CD14-positive monocyte (primary cell): ENCODE measurements at regions not wholly inside any gene's neighbourhood (a gene's known extent, or its start where the extent isn't known, plus 50 kb on each side); places are given as distances from the start of the nearest gene placed in this dataset.

Source experiments
- DNase-seq, 3 donors: peaks; one replicate each; pipeline ENCODE4 v3.0.0-alpha.2; 2011 to 2022
- H2AFZ ChIP-seq: 2 replicates; pipeline ENCODE4 v1.6.0; 2012; ENCODE audit warnings: mild to moderate bottlenecking, low read depth, low read length, inconsistent platforms; ENCODE audit not compliant: insufficient read depth, poor library complexity, severe bottlenecking
- H3K27ac ChIP-seq, 2 donors: 1 replicate in 1 of 2; 2 replicates in 1 of 2; pipeline ENCODE4 v1.5.1; 2012 to 2013; ENCODE audit warnings: low read length in 2 of 2, control low read depth in 1 of 2, inconsistent platforms in 1 of 2, low read depth in 1 of 2, mild to moderate bottlenecking in 1 of 2
- H3K27me3 ChIP-seq, 2 donors: one replicate each; pipeline versions ENCODE4 v1.6.0 to v1.6.1; 2011 to 2013; ENCODE audit warnings: low read length in 2 of 2; ENCODE audit not compliant: control insufficient read depth in 2 of 2, insufficient read depth in 2 of 2
- H3K36me3 ChIP-seq, 2 donors: replicated peaks in 1 of 2; 1 replicate in 1 of 2; 2 replicates in 1 of 2; pipeline versions ENCODE4 v1.5.1 to v1.6.1; 2012 to 2013; ENCODE audit warnings: low read length in 2 of 2, control low read depth in 1 of 2, inconsistent platforms in 1 of 2, mild to moderate bottlenecking in 1 of 2; ENCODE audit not compliant: insufficient read depth in 2 of 2, control insufficient read depth in 1 of 2
- H3K4me1 ChIP-seq, 2 donors: 1 replicate in 1 of 2; 2 replicates in 1 of 2; pipeline versions ENCODE4 v1.5.1 to v1.6.1; 2012 to 2013; ENCODE audit warnings: low read length in 2 of 2, control low read depth in 1 of 2, inconsistent platforms in 1 of 2, mild to moderate bottlenecking in 1 of 2, moderate library complexity in 1 of 2; ENCODE audit not compliant: insufficient read depth in 2 of 2, control insufficient read depth in 1 of 2
- H3K4me2 ChIP-seq: replicated peaks from 2 replicates; pipeline ENCODE3; 2012; ENCODE audit warnings: low read length, moderate library complexity, mild to moderate bottlenecking; ENCODE audit not compliant: poor library complexity, severe bottlenecking; ENCODE audit errors: extremely low read depth
- H3K4me3 ChIP-seq, 3 experiments: fragments of 200-600 bp in 1 of 3; sonication (generic) in 1 of 3; replicated peaks in 1 of 3; 1 replicate in 2 of 3; 2 replicates in 1 of 3; pipeline ENCODE4 v1.5.1; 2011 to 2013; ENCODE audit warnings: low read length in 3 of 3, mild to moderate bottlenecking in 3 of 3, control low read depth in 2 of 3, low read depth in 2 of 3, inconsistent platforms in 1 of 3, moderate library complexity in 1 of 3
- H3K79me2 ChIP-seq: 2 replicates; pipeline ENCODE4 v1.6.0; 2012; ENCODE audit warnings: mild to moderate bottlenecking, control low read depth, inconsistent platforms, low read length, moderate library complexity; ENCODE audit not compliant: insufficient read depth
- H3K9ac ChIP-seq: 2 replicates; pipeline ENCODE4 v1.6.0; 2017; ENCODE audit warnings: low read length, mild to moderate bottlenecking; ENCODE audit not compliant: insufficient read depth, poor library complexity, severe bottlenecking
- H3K9me3 ChIP-seq, 2 donors: replicated peaks in 1 of 2; 1 replicate in 1 of 2; 2 replicates in 1 of 2; pipeline versions ENCODE4 v1.5.1 to v1.6.1; 2012 to 2013; ENCODE audit warnings: low read length in 2 of 2, control low read depth in 1 of 2; ENCODE audit not compliant: control insufficient read depth in 1 of 2, insufficient read depth in 1 of 2
- H4K20me1 ChIP-seq: 2 replicates; pipeline ENCODE4 v1.6.0; 2012; ENCODE audit warnings: mild to moderate bottlenecking, low read length, control low read depth, moderate library complexity; ENCODE audit not compliant: insufficient read depth
- H3K27ac Mint-ChIP-seq, 7 donors: one replicate each; pipeline ENCODE4 v1.8.0; 2020; ENCODE audit warnings: mild to moderate bottlenecking in 7 of 7, mixed read lengths in 7 of 7, moderate library complexity in 6 of 7, inconsistent platforms in 2 of 7
- H3K27me3 Mint-ChIP-seq, 3 donors: one replicate each; pipeline ENCODE4 v1.8.0; 2021 to 2022; ENCODE audit warnings: low read depth in 3 of 3, mild to moderate bottlenecking in 3 of 3, mixed read lengths in 3 of 3, moderate library complexity in 3 of 3, inconsistent platforms in 1 of 3
- H3K36me3 Mint-ChIP-seq, 2 donors: one replicate each; pipeline ENCODE4 v1.8.0; 2020; ENCODE audit warnings: mixed read lengths in 2 of 2, inconsistent platforms in 1 of 2, mild to moderate bottlenecking in 1 of 2
- H3K4me1 Mint-ChIP-seq: one replicate; pipeline ENCODE4 v1.8.0; 2020; ENCODE audit warnings: mild to moderate bottlenecking, mixed read lengths
- H3K4me3 Mint-ChIP-seq, 2 donors: one replicate each; pipeline ENCODE4 v1.8.0; 2020; ENCODE audit warnings: mild to moderate bottlenecking in 2 of 2, mixed read lengths in 2 of 2, moderate library complexity in 1 of 2
- H3K9me3 Mint-ChIP-seq, 7 donors: one replicate each; pipeline ENCODE4 v1.8.0; 2020 to 2022; ENCODE audit warnings: mixed read lengths in 7 of 7, mild to moderate bottlenecking in 6 of 7, moderate library complexity in 6 of 7, inconsistent platforms in 2 of 7
- WGBS: methylation state at CpG from one replicate; pipeline ENCODE4 v1.1.5; 2013; ENCODE audit warnings: missing lambda C conversion rate; ENCODE audit not compliant: insufficient coverage; 5-methylcytosine and 5-hydroxymethylcytosine counted together
- intact Hi-C, 2 donors: fragments of 100-400 bp; cut with micrococcal nuclease; formaldehyde crosslinking; loops; one replicate each; pipeline versions ENCODE4 v1.15.0 to v1.15.1; 2023
- TF ChIP-seq, protein P1 (sequence below): fragments of 200-600 bp; IDR thresholded peaks from one replicate; pipeline ENCODE4 v1.8.0; 2022; ENCODE audit warnings: antibody characterized with exemption, mild to moderate bottlenecking

DNA sequence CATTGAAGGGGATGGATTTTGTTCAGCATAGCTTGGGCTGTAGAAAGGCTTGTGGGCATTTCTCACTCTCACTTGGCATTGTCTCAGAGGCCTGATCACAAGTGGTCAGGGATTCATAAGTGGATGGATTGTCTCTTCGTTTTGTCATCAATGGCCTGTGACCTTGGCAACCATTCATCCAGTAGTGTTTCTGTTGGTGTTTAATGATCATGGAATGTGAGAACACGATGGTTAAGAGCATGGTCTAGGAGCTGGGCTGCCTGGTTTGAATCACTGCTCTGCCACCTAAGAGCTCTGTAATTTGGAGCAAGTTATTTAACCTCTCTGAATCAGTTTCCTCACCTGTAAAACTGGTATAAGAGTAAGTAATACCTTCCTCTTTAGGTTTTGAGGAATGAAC lies 430.1 kb upstream of the MEF2C start:
- Histone ChIP-seq H3K79me2 (no peaks in the 10 kb centered on the region), H3K9me3 (peaks cover 0 to 4% of the 10 kb centered on the region in 2 donors), H3K27ac (no peak overlapping the region), H3K27me3 (no peaks in the 10 kb centered on the region), H3K4me1 (peaks cover 8 to 9% of the 10 kb centered on the region in 2 donors), H3K9ac (no peak overlapping the region), H3K4me3 (no peak overlapping the region), H4K20me1 (no peaks in the 10 kb centered on the region), H2AFZ (no peak overlapping the region), H3K4me2 (no peak overlapping the region), H3K36me3 (no peaks in the 10 kb centered on the region)
- DNase-seq: no peak
- Mint-ChIP-seq H3K36me3 (peaks cover 0 to 2% of the 10 kb centered on the region in 2 donors), H3K27me3 (peaks cover 0 to under 1% (median 0%) of the 10 kb centered on the region in 3 donors), H3K4me3 (no peak overlapping the region), H3K4me1 (peaks cover 8% of the 10 kb centered on the region), H3K9me3 (peaks cover 2 to 9% (median 4%) of the 10 kb centered on the region in 7 donors), H3K27ac (no peak overlapping the region)
- TF ChIP-seq, protein P1, sequence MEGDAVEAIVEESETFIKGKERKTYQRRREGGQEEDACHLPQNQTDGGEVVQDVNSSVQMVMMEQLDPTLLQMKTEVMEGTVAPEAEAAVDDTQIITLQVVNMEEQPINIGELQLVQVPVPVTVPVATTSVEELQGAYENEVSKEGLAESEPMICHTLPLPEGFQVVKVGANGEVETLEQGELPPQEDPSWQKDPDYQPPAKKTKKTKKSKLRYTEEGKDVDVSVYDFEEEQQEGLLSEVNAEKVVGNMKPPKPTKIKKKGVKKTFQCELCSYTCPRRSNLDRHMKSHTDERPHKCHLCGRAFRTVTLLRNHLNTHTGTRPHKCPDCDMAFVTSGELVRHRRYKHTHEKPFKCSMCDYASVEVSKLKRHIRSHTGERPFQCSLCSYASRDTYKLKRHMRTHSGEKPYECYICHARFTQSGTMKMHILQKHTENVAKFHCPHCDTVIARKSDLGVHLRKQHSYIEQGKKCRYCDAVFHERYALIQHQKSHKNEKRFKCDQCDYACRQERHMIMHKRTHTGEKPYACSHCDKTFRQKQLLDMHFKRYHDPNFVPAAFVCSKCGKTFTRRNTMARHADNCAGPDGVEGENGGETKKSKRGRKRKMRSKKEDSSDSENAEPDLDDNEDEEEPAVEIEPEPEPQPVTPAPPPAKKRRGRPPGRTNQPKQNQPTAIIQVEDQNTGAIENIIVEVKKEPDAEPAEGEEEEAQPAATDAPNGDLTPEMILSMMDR: no peak
- WGBS: 100% methylated on average over 1 of the region's 2 CpGs
- intact Hi-C loops: no loop called here

- Mint-ChIP-seq H3K4me1 (peaks cover 24% of the 10 kb centered on the region), H3K27me3 (peaks cover 0 to 2% (median 0%) of the 10 kb centered on the region in 3 donors), H3K36me3 (peaks cover 0 to 3% of the 10 kb centered on the region in 2 donors), H3K4me3 (no peak overlapping the region), H3K27ac (no peak overlapping the region), H3K9me3 (peaks cover 0 to 4% (median 3%) of the 10 kb centered on the region in 7 donors)
- Histone ChIP-seq H2AFZ (no peak overlapping the region), H3K27ac (no peak overlapping the region), H4K20me1 (no peaks in the 10 kb centered on the region), H3K36me3 (no peaks in the 10 kb centered on the region), H3K79me2 (no peaks in the 10 kb centered on the region), H3K9ac (no peak overlapping the region), H3K4me3 (no peak overlapping the region), H3K4me2 (no peak overlapping the region), H3K4me1 (peaks cover 13 to 21% of the 10 kb centered on the region in 2 donors), H3K27me3 (no peaks in the 10 kb centered on the region), H3K9me3 (no peaks in the 10 kb centered on the region)
- intact Hi-C loops: loop anchor here in 1 of 2 donors (10.0 kb wide), 1 partner anchor 86 kb away; no protein-coding TSS in a partner anchor
- TF ChIP-seq, protein P1: no peak
- 100% methylated on average over 1 of the region's 1 CpG for WGBS
- DNase-seq: no peak
Observed at GRCh38 chr5:89309268-89309667, 426.3 kb upstream of the MEF2C start.
